Mesodermal cell (in vitro differentiated cells): ENCODE measurements at regions not wholly inside any gene's neighbourhood (a gene's known extent, or its start where the extent isn't known, plus 50 kb on each side); places are given as distances from the start of the nearest gene placed in this dataset.
"Not testable (repeated sequence)": the region's sequence is repeated elsewhere in the genome, so short reads cannot be mapped to it uniquely, and the experiment has no call there.

Experiments used
- H3K27ac ChIP-seq: 2 replicates; pipeline ENCODE4 v1.7.0; 2013; ENCODE audit warnings: mild to moderate bottlenecking, low read depth, low read length, moderate library complexity; ENCODE audit not compliant: severe bottlenecking
- H3K36me3 ChIP-seq: 2 replicates; pipeline ENCODE4 v1.7.1; 2013; ENCODE audit warnings: mild to moderate bottlenecking, low read length, moderate library complexity; ENCODE audit not compliant: control insufficient read depth, insufficient read depth
- H3K4me1 ChIP-seq: one replicate; pipeline ENCODE4 v1.7.1; 2013; ENCODE audit warnings: mild to moderate bottlenecking, low read length; ENCODE audit not compliant: insufficient read depth, control insufficient read depth, poor library complexity, severe bottlenecking
- H3K4me3 ChIP-seq: 2 replicates; pipeline ENCODE4 v1.7.0; 2013; ENCODE audit warnings: low read length, control low read depth, mild to moderate bottlenecking; ENCODE audit not compliant: insufficient read depth, poor library complexity, severe bottlenecking; ENCODE audit errors: extremely low read depth
- H3K9me3 ChIP-seq: 2 replicates; pipeline ENCODE4 v1.7.1; 2013; ENCODE audit warnings: mild to moderate bottlenecking, low read length, moderate library complexity; ENCODE audit not compliant: control insufficient read depth
- WGBS, 2 experiments: methylation state at CpG; one replicate each; pipeline ENCODE4 v1.1.5; 2013; ENCODE audit warnings: missing lambda C conversion rate in 2 of 2; ENCODE audit not compliant: insufficient coverage in 2 of 2; 5-methylcytosine and 5-hydroxymethylcytosine counted together

DNA sequence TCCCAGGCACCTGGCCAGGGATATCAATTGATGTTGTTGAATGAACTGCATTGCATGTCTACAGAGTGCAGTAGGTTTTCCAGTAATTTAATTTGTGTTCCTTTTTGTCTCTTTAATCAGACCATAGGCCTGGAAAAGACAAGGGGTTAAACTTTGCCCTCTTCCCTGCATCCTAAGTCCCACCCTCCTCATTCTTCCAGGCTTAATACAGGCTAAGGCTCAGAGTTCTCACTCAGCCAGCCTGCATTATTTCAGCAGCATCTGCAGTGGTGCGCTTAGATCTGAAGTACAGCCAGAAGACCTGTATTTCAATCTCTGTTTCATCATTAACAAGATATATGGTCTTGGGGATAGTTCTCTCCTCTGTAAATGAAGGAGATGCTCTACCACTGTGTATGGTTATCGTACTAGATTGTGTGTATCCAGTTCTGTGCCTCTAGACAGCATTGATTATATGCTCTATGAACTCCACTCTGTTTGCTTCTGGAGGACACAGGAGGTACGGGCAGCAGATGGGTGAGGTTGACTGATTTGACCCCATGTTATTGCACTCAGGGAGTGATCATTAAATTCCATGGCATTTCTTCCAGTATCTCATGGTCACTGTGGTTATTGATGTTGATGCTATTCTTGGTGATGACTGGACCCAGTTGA, 286.1 kb downstream of the RPS6KC1 start:
- WGBS, 2 experiments = 60% methylated on average over 1 of the region's 3 CpGs; no CpG with 5 or more reads in 1 of the 2 experiments
- no peaks in the 10 kb centered on the region for H3K36me3 ChIP-seq
- H3K27ac ChIP-seq = no peak overlapping the region
- H3K4me1 ChIP-seq = no peaks in the 10 kb centered on the region
- H3K4me3 ChIP-seq = no peak overlapping the region
- H3K9me3 ChIP-seq = no peaks in the 10 kb centered on the region

DNA sequence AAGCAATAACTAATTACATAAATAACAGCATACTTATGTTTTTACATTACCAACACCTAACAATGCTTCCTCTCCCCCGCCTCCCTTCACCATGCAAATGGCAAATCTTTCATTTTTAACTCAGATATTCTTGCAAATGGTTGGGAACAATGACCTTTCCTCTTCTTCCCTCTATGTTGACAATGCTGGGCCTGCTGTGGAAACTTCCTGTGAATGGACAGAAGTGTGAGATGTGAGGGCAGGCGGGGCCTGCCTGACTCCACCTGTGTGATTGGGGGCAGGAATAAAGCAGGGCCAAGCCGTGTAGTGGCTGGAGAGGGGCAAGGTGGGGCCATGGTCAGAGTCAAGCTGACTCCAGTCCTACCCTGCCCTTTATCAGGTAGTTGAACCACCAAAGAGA, 289.6 kb downstream of the RPS6KC1 start:
- no peaks in the 10 kb centered on the region for H3K9me3 ChIP-seq
- 83 to 87% methylated on average over 2 to 3 of the region's 3 CpGs for WGBS, 2 experiments
- H3K4me3 ChIP-seq = no peak overlapping the region
- no peaks in the 10 kb centered on the region for H3K36me3 ChIP-seq
- no peak overlapping the region for H3K27ac ChIP-seq
- H3K4me1 ChIP-seq = no peaks in the 10 kb centered on the region

DNA sequence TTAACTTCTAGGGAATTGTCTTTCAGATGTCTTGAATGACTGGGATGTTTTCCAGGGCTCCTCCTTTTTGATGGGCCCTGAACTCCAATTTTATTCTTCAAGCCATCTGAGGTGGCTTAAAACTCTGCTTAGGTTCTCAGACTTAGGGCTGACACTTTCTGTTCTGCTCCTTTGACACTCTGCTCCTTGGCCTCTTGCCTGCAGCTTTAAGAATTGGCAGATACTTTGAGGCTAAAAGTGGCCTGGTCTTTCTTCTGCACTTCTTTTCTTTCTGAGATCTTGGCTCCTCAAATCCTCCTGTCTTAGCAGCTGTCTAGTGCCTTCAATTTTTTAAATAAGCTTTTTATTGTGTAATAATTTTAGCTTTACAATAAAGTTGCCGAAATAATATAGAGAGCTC, 294.6 kb downstream of the RPS6KC1 start:
- no peaks in the 10 kb centered on the region for H3K9me3 ChIP-seq
- H3K4me1 ChIP-seq = no peaks in the 10 kb centered on the region
- H3K36me3 ChIP-seq = no peaks in the 10 kb centered on the region
- no peak overlapping the region for H3K27ac ChIP-seq
- H3K4me3 ChIP-seq = no peak overlapping the region
- no CpG with 5 or more reads among the region's 1 CpG for WGBS, 2 experiments

DNA sequence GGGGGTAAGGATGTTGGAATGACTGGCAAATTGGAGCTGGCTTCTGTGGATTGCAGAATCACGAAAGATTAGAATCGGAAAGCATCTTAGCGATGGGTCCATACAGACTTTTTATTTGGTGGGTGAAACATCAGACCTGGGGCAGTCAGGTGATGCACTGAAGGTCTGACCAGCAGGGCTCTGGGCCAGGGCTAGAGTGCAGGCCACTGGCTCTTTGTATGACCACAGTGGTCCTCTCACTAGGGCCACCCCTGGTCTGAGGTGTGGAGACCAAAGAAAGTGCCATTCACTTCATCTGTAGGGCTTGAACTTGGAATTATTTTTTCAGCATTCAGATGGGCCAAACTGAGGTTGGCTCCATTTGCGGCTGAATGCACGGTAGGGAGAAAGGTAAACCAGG, 306.4 kb downstream of the RPS6KC1 start:
- H3K4me1 ChIP-seq = no peaks in the 10 kb centered on the region
- H3K27ac ChIP-seq = no peak overlapping the region
- H3K36me3 ChIP-seq = no peaks in the 10 kb centered on the region
- H3K9me3 ChIP-seq = peaks cover 4% of the 10 kb centered on the region
- WGBS, 2 experiments = 95 to 96% methylated on average over 5 of the region's 5 CpGs
- no peak overlapping the region for H3K4me3 ChIP-seq

DNA sequence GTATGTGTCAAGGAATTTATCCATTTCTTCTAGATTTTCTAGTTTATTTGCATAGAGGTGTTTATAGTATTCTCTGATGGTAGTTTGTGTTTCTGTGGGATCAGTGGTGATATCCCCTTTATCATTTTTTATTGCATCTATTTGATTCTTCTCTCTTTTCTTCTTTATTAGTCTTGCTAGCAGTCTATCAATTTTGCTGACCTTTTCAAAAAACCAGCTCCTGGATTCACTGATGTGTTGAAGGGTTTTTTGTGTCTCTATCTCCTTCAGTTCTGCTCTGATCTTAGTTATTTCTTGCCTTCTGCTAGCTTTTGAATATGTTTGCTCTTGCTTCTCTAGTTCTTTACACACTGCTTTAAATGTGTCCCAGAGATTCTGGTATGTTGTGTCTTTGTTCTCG, 307.3 kb downstream of the RPS6KC1 start:
- not testable (repeated sequence) for H3K4me1 ChIP-seq, H3K27ac ChIP-seq, H3K4me3 ChIP-seq, H3K36me3 ChIP-seq, H3K9me3 ChIP-seq
- no CpG with 5 or more reads among the region's 1 CpG for WGBS, 2 experiments

DNA sequence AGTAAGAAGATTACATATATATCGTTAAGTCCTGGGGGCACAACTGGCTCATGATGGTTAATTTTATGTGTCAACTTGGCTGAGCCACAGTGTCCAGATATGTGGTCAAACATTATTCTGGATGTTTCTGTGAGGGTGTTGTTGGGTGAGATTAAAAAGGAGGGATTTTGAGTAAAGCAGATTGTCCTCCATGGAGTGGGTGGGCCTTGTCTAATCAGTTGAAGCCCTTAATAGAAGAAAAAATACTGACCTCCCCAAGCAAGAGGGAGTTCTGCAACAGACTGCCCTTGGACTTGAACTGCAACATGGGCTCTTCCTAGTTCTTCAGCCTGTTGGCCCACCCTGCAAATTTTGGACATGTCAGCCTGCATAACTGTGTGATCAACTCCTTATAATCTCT, 311.6 kb downstream of the RPS6KC1 start:
- Histone ChIP-seq H3K36me3 (no peaks in the 10 kb centered on the region), H3K9me3 (peaks cover 6% of the 10 kb centered on the region), H3K27ac (no peak overlapping the region), H3K4me3 (no peak overlapping the region), H3K4me1 (no peaks in the 10 kb centered on the region)
- WGBS, 2 experiments = 71 to 89% methylated on average over 1 of the region's 1 CpG

DNA sequence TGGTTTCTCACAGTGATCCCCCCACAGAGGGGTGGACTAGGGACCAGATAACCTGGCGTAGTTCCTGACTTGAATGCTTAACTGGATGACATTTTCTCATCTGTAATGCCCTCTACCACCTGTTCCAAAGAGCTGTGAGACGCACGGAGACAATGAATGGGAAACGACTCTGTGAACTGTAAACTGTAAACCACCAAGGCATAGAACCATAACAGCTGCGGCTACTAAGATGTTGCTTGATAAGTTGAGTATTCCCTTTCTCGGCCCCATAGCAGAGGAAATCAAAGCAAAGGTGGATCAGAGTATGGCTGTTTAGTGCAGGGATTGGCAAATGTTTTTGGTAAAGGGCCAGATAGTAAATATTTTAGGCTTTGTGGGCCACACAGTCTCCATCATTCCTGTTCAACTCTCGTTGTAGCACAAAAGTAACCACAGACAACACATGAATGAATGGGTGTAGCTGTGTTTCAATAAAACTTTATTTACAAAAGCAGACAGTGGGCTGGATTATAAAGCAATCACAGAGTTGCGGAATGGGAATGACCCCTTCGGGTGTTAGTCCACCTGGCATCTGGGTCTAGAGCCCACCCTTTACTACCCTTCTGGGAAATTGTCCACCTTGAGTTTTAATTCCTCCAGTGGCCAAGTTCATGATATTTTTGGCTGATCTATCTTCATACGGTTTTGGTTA, 315.2 kb downstream of the RPS6KC1 start:
- no peak overlapping the region for H3K4me3 ChIP-seq
- H3K27ac ChIP-seq = no peak overlapping the region
- WGBS, 2 experiments = 90 to 94% methylated on average over 4 to 8 of the region's 10 CpGs
- H3K36me3 ChIP-seq = no peaks in the 10 kb centered on the region
- peaks cover 6% of the 10 kb centered on the region for H3K9me3 ChIP-seq
- no peaks in the 10 kb centered on the region for H3K4me1 ChIP-seq

DNA sequence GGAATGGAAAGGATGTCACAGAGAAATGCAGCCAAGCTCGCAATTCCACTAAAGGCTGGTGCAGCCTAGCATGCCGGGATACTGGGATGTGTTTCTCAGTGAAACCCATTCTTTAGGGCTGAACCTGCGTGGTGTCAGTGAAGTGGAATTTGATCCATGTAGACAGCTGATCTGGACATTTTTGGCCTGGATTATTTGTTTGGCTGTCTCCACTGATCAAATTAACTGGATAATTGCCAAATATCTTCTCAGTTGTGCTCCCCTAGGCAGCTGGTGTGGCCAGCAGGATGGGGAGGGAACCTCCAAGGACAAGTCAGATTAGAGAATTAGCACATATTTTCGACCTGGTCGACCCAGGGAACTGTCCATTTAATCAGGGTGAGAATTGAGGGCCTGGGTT, 318.4 kb downstream of the RPS6KC1 start:
- Histone ChIP-seq H3K27ac (no peak overlapping the region), H3K4me3 (no peak overlapping the region), H3K36me3 (no peaks in the 10 kb centered on the region), H3K9me3 (no peaks in the 10 kb centered on the region), H3K4me1 (no peaks in the 10 kb centered on the region)
- 87 to 89% methylated on average over 4 to 5 of the region's 5 CpGs for WGBS, 2 experiments

DNA sequence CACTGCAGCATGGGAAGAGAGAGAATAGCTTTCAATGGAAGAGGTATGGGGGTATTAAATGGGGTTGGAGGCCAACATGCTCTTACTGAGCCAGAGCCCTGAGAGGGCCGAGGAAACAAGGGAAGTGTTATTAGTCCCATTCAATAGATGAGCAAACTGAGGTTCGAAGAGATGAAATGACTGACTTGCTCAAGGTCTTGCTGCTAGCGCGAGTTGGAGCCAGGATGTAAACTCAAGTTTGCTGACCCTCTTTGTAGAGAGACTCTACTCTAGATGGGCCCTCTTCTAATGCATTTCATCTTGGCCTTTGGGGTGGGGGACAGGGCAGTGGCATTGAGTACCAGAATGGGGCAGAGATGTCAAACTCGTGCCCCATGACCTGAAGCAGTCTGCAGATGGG, 319.5 kb downstream of the RPS6KC1 start:
- Histone ChIP-seq H3K36me3 (no peaks in the 10 kb centered on the region), H3K4me3 (no peak overlapping the region), H3K4me1 (no peaks in the 10 kb centered on the region), H3K27ac (no peak overlapping the region), H3K9me3 (no peaks in the 10 kb centered on the region)
- WGBS, 2 experiments = 95% methylated on average over 4 of the region's 5 CpGs

DNA sequence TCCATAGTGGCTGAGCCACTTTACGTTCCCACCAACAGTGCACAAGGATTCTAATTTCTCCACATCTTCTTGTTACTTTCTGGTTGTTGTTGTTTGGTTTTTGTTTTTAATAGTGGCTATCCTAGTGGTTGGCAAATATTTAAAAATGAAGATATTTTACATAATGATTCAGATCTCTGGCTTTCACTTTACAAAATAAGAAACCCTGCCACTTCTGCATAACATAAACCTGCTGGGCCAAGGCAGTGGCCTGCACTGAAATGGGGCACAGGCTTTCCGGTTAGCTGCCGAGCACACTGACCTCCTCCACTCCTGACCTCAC, 320.4 kb downstream of the RPS6KC1 start:
- Histone ChIP-seq H3K27ac (no peak overlapping the region), H3K9me3 (no peaks in the 10 kb centered on the region), H3K36me3 (no peaks in the 10 kb centered on the region), H3K4me3 (no peak overlapping the region), H3K4me1 (peaks cover 2% of the 10 kb centered on the region)
- WGBS, 2 experiments = 100% methylated on average over 1 of the region's 3 CpGs; no CpG with 5 or more reads in 1 of the 2 experiments

DNA sequence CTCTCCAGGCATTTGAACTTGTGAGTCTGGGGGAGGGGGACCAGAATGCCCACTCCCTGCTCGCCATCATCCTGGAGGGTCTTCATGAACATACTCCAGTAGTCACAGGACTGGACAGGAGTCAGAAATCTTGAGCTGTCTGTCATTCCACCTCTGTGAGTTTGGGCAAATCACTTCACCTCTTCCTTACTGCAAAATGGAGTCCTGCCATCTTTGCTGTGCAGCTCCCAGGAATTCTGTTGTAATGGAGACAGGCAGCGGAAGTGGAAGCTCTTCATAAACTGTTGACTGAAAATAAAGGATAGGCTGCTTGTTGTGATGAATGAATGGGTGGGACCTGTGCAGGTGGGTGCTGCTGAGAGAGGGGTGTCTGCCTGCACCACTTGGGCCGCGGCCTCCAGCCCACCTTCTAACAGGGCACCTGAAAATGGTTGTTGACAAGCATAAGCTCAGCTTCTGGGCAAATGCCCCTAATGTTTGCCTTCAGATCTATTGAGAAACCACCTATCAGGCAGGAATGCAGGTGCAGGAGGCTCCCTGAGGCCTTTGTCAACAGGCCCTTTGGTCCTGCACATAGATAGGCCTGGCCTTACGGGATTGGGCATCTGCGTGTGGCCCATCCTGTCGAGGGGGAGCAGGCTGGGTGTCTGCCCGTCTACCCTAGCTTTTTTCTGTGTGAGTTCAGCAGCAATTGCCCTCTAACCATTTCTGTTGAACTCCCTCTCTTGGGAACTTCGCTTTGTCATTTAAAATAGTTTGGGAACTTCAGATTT, 321.0 kb downstream of the RPS6KC1 start:
- 73 to 97% methylated on average over 6 to 7 of the region's 9 CpGs for WGBS, 2 experiments
- H3K27ac ChIP-seq = no peak overlapping the region
- H3K4me3 ChIP-seq = no peak overlapping the region
- H3K9me3 ChIP-seq = no peaks in the 10 kb centered on the region
- no peaks in the 10 kb centered on the region for H3K36me3 ChIP-seq
- H3K4me1 ChIP-seq = peaks cover 8% of the 10 kb centered on the region
